ENCODE measurements at regions not wholly inside any gene's neighbourhood (a gene's known extent, or its start where the extent isn't known, plus 50 kb on each side); places are given as distances from the start of the nearest gene placed in this dataset.

DNA sequence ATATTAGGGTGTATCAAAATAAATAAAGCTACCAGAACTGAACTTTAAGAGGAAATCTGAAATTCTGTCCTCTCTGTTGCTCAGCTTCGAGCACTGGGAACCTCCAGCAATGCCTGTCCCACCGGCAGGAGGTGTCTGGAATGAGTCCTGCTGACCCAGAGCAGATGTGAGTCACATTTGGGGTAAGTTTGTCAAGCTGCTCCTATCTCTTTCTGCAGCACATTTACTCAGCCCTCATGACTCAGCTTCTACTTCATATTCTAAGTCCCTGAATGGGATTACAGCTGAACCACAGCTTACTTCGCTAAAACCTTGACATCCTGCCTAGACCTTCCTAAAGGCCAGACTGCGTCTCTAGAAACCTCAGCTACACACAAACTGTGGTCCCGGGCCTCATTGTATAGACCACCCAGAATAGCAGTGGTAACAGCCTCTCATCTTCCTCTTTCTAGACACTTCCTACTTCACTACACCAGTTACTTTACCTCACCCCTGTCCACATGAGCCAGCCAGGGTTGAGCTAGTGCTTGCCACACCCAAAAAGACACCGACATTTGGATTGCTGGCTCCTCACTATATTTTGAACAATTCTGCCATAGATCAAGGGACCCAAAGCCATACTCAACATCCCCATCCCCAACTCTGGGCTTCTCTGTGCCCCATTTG lies 109.6 kb upstream of the TMCO5A start:
- peak; percentile 1 for DNase-seq (ENCODE audit: extremely low read depth, low read depth)

GRCh38 chr15:37837276-37837675 lies 97.2 kb upstream of the TMCO5A start:
- no peak for DNase-seq (ENCODE audit: extremely low read depth, low read depth)

GRCh38 chr15:37847776-37848175 lies 86.7 kb upstream of the TMCO5A start:
- no peak for DNase-seq (ENCODE audit: extremely low read depth, low read depth)

- DNase-seq (ENCODE audit: extremely low read depth, low read depth), result no peak
These were observed 78.3 kb upstream of the TMCO5A start for GRCh38 chr15:37856109-37856508.

GRCh38 chr15:37860896-37861295 lies 73.5 kb upstream of the TMCO5A start:
- no peak for DNase-seq (ENCODE audit: extremely low read depth, low read depth)

- DNase-seq (ENCODE audit: extremely low read depth, low read depth), result no peak
These were observed 68.8 kb upstream of the TMCO5A start for GRCh38 chr15:37865687-37866086.

GRCh38 chr15:37870711-37871110 lies 63.7 kb upstream of the TMCO5A start:
- DNase-seq (ENCODE audit: extremely low read depth, low read depth), result no peak

- DNase-seq (ENCODE audit: extremely low read depth, low read depth), result no peak
These were observed 61.8 kb upstream of the TMCO5A start for GRCh38 chr15:37872661-37873060.

DNA sequence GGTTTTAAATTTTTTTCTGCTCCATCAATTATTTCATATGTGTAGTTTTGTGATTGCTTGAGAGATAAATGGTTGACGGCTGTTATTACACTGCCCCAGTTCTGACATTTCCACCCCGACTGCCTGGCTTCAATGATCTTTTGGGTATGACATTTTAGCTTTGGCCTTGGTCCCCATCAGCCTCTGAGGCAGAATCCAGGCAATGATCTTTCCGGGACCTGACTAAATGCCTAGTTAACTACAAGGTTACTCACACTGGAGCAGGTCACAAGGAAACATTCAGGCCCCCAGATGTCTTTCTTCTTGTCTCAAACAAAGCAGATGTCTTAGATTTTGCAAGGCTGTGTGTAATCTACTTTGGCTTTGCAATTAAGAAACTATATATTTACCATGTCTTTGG lies 61.1 kb upstream of the TMCO5A start:
- no peak for DNase-seq (ENCODE audit: extremely low read depth, low read depth)

DNA sequence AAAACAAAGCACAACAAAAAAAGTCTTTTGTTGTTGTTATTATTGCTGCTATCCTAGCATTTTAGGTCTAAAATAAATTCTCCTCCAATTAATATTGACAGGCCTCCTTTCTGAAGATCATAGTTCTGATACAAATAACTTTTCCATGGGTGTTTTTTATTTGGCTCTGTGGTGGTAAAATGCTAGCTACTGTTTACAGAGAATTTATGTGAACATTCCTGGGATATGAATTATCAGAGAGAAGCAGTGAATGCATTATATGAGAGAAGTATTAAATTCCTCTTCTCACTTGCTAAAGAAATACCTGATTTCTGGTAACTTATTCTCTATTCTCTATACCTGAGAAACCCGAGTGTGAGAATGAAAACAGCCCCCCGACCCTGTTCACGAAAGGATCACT lies 57.5 kb upstream of the TMCO5A start:
- no peak for DNase-seq (ENCODE audit: extremely low read depth, low read depth)

DNA sequence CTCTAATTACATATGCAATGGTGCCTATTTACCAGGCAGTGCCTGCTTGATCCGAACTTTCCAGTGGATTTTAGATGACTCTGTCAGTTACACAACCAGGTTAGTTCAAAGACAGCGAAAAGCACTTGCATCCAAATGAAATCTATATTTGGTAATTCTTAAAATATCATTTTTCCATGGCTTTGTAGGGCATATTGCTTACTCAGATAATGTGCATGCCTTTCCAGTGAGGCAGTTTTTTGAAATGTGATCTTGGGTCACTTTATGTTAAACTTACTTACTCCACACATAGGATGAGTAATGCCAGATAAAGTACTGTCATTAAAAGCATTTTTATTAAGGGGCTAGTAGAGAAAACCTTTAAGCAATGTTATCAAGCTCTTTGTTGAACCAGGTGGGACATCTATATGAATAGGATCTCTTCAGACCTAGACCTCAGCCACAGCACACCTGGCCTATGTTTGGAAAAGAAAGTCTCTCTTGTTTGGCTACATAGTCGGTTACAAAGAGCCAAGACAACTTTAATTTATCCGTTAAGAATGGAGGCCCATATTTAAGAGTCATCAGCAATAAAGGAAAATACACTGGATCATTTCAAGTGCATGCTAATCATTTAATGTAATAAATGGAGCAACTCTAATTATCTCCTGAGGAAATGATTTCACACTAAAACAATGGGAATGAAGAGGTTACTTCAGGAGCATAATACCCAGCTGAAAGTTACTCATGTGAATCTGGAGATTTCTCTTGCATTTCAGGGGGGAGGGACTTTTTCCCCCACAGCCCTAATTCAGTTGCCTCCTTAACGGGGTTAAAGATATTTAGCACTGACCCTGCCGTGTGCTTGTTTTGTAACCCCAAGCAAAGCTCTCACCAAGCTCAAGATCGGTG lies 56.3 kb upstream of the TMCO5A start:
- no peak for DNase-seq (ENCODE audit: extremely low read depth, low read depth)

- DNase-seq (ENCODE audit: extremely low read depth, low read depth), result peak; percentile 15
These were observed 54.2 kb upstream of the TMCO5A start for GRCh38 chr15:37880009-37880834.

GRCh38 chr15:37880835-37881153 lies 53.6 kb upstream of the TMCO5A start:
- no peak for DNase-seq (ENCODE audit: extremely low read depth, low read depth)

- no peak for DNase-seq (ENCODE audit: extremely low read depth, low read depth)
These were observed 53.0 kb upstream of the TMCO5A start for GRCh38 chr15:37881237-37882013.

DNA sequence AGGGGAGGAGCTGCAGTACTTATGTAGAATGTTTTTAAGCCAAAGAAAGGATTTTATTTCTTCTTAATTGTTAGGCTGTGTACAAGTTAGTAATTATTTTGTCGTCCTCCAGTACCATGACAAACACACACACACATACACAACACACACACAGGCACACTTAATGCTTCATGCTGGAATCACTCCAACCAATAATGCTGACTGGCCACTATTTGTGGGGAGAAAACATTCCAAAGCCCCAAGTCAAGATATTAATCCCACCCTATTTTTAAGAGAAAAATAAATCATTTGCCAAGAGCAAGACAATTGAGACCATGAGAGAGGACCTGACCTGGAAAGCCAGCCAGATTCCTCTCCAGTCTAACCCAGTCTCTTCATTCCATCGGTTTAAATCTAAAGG lies 51.8 kb upstream of the TMCO5A start:
- DNase-seq (ENCODE audit: extremely low read depth, low read depth), result no peak

Small RNA genes in the stretch of these regions (small RNA-seq; reads per million reads assigned to genes)
- 0 reads per million in 2 experiments for gene RF00017

All from NCI-H460 (cell line).